HuH-7.5 (cell line): ENCODE measurements at regions not wholly inside any gene's neighbourhood (a gene's known extent, or its start where the extent isn't known, plus 50 kb on each side); places are given as distances from the start of the nearest gene placed in this dataset.

Source experiments
- DNase-seq: peaks from one replicate; pipeline ENCODE4 v3.0.0; 2011; ENCODE audit warnings: low spot score

DNA sequence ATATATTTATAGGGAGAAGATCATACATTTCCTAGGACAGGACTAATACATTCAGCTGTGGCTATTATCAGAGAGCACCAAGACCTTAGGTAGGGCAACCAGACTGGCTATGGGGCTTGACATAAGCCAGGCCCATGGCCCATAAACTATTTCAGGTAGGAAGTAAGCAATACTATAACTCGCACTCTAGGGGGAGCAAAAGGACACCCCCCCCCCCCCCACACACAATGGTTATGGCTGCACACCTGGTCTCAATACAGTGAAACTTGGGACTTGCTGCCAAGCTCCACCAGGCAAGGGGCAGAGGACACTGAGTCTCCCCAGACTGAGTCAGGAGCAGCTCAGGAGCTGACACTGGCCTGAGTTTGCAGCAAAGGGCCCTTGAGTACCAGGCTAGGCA lies 348.9 kb upstream of the ASIC2 start:
- DNase-seq, result no peak

DNA sequence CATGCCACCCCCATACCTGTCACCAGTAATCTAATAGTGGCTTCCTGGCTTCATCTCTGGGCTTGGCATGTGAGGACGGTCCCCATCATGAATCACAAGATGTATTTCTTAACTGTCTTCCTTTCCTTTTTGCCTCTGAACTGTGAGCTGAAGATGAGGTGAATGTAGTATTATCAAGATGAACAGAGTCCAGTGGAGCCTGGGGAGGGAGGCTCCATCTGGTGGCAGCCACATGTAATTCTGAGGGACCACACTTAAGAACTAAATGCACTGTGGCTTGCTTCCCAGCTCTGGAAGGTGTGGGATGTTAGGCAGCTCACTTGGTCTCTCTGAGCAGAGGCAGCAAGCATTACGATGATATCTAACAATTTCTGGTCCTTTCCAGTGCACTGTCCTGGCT lies 354.9 kb upstream of the ASIC2 start:
- no peak for DNase-seq

DNA sequence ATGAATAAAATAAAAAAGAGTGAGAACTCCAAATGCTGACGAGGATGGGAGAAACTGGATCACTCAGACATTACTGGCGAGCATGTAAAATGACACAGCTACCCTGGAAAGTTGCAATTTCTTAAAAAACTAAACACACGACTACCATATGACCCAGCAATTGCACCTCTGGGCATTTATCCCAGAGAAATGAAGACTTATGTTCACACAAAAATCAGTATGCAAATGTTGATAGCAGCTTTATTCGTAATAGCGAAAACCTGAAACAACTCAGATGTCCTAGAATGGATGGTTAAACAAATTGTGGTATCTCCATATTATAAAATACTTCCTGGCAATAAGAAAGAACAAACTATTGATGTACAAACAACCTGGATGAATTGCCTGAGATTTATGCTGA lies 357.2 kb upstream of the ASIC2 start:
- no peak for DNase-seq

DNA sequence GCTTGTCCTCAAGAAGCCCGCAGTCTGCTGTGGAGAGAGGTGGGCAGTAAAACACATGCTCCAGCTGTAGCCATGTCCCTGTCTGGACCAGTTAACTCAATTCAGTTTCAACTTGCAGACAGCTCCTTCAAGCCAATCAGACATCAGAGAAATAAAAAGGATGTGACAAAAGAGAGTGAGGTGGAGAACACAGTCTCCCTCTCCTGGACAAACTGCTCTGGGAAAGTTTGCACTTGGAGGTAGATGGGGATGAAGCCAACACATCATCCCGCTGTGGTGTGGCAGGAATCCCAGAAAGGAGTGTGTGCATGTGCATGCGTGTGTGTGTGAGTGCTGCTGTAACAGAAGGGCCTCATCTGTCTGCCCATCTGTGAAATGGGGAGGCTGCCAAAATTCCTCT lies 358.6 kb upstream of the ASIC2 start:
- no peak for DNase-seq

DNA sequence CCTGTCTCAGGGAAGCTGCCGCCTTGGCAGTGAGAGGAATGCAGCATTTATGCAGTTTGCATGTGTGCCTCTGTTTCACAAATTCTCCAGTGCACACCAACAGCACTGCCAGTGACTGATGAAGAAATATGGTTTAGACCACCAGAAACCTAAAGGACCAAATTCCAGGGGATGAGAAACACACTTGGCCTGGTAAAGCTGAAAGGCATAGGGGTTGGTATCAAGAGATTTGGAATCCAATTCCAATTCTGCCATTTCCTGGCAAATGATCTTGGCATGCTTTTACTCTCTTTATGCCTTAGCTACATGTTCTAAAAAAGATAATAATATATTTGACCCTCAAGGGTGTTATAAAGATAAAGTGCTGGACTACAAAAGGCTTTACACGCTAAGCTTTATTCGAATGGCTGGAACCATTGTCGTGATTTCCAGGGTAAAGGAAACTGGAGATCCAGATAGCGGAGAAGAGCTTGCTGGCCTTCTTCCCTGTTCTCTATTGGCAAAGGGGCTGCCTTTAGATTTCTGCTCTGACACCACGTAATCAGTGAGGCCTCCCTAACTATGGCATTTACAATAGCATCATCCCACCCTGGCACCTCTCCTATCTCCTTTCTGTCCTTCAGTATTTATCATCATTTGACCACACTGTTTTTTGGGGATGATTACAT lies 359.8 kb upstream of the ASIC2 start:
- no peak for DNase-seq

DNA sequence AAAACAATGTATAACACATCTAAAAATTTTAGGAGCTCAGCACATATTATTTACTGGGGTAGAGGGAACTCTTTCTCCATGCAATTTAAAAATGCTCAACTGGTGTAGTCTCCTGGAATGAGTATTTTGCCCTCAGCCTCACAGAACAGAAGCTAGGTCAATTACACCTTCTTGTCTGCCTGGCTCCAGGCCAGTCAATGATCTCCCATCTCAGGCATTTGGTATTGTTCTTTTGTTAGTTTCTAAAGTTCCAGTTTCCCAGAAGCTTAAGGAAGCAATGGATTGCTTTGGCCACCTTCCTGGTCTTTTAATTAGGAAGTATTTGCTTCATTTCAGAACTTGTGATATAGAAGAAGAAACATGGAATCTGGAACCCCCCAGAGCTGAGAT lies 360.3 kb upstream of the ASIC2 start:
- no peak for DNase-seq

DNA sequence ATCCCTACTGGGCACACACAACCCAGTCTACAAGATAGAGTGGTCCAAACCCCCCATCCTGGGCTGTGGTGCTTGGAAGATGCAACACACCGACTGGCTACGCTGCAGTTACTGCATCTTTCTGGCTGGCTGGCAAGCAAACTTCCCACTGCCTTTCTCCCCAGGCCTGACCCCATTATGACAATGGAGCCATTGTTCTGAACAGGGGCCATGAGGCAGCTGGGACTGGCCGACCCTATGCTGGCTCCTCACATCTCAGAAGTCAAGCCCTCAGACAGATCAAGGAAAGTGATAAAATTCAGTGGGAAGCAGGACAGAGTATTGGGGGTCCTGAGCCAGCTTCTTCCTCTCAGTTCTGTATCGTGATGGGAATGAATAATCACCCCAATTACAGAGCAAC lies 364.1 kb upstream of the ASIC2 start:
- DNase-seq, result no peak

DNA sequence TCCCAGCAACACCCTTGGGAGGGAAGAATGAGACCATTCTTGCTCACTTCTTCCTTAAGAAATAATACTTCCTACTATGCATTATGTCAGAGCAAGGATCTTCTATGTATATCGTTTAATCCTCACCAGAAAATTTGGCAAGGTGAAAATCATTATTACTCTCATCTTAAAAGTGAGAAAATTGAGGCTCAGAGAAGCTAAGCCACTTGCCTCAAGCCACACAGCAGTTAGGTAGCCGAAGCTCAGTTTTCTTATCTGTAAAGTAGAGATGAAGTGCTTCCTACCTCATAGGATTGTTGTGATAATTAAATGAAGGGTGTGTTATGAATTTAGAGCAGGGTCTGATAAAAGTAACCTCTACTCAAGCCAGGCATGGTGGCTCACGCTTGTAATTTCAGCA lies 368.9 kb upstream of the ASIC2 start:
- DNase-seq, result no peak

DNA sequence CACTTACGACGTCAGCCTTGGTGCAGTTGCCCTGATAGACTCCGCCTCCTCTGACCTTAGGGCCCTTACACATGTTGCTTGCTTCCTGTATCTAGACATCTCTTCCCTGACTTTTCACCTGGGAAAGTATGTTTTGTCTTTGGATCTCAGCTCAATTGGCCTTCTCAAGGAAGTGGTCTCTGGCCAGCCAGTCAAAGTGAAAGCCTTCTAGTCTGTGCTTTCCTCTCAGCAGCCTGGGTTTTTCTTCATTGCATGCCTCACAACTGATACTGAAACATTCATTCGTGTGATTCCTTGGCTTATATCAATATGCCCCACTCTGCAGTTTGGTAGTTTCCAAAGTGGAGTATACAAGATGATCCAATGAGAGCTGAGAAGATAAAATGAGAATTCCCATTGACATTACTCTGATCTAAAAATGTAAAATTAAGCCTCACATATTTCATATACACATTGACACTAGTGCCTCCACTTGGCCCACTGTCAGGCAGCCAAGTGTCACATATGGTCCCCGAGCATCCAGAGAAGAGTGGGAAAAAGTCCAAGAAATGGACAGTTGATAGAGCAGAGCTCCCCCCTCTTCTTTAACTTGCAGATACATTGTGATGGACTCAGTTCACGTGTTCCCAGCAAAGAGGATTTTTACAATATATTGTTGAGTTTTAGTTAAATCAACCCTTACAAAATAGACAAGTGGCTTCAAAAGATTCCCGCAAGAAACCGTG lies 371.2 kb upstream of the ASIC2 start:
- DNase-seq, result no peak

DNA sequence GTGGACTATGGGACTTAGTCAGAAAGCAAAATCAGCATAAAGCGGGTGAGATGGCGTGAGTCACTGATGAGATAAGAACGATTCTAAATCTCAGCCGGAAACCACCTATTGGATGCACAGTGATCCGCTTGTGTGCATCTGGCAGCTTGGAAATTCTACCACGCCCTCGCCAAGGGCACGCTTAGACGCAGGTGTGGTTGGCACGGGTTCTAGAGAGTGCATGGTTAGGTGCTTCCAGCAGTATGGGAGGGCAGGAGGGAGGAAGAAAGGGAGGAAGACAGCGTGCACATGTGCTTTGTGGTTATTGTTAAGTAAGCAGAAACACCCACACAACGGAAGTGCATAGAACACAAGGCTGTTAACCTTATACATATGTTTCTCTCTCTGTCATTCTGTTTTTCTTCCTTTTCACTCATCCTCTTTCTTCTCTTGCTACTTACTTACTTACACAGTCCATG lies 374.0 kb upstream of the ASIC2 start:
- no peak for DNase-seq

DNA sequence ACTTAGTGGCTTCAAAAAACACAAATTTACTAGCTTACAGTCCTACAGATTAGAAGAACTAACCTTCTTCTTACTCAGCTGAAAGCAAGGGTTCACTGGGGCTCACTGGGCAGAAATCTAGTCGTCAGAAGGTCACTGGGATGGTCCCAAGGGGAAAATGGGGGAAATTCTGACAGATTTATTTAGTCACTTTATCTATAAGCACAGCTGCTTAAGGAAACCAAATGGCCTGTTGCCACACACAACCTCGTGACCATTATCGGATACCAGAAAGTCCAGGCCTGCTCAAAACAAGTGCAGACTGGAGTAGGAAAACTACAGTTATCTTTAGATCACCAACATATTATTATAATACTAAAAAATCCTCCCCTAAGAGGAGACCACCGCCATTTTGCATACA lies 374.6 kb upstream of the ASIC2 start:
- DNase-seq, result no peak

DNA sequence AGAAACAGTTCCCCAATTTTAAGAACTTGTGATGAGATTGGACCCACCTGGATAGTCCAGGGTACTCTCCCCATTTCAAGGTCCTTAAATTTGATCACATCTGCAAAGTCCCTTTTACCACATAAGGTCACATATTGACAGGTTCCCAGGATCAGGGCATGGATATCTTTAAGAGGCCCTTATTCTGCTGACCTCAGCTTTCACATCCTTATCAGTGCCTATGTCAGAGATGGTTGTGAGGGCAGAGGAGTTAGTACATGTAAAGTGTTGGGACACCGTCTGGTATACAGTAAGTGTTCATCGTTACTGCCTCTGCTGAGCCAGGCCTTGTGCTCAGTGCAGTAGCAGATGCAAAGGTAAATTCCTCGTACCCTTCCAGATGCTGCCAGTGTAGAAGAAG lies 375.4 kb upstream of the ASIC2 start:
- no peak for DNase-seq

DNA sequence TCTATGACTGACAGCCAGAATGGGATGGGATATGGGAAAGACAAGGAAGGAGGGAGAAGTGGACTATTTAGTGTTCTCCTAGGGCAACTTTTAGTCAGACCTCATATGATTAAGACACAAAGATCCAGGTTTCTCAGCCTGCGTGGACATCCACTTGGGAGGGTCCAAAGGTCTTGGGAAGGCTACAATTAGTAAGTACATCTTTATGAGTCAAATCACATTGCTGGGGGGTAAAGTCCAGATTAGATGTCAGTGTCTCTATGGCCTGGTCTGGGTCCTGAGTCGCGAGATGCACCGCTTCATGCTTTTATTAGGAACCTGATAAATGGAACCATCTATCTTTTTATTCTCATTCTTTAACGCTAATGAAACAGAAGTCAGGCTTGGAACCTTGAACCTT lies 378.4 kb upstream of the ASIC2 start:
- no peak for DNase-seq

DNA sequence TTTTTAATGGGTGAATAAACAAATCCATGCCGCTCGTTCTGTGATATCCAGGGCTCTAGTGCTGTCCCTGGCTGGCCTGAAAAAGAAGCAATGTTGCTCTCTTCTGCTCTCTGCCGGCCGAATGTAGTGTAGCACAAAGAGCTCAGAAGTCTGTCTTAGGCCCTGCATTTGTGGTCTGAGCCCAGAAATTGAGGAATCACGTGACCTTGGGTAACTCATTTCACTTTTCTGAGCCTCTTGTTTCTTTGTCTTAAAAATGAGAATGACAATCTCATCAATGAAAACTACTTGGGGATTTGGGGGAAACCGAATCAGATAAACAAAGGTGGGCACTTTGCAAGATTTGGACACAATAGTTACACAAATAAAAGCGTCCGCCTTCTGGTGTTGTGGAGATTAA lies 381.6 kb upstream of the ASIC2 start:
- peak; percentile 21 for DNase-seq

DNA sequence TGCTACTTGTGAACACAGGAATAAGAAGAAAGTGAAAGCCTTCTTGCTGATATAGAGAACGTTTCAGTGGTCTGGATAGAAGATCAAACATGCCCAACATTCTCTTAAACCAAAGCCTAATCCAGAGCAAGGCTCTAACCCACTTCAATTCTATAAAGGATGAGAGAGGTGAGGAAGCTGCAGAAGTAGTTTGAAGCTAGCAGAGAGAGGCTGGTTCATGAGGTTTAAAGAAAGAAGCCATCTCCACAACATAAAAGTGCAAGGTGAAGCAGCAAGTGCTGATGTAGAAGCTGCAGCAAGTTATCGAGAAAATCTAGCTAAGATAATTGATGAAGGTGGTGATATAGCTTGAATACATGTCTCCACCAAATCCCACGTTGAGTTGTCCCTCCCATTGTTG lies 383.3 kb upstream of the ASIC2 start:
- DNase-seq, result no peak

DNA sequence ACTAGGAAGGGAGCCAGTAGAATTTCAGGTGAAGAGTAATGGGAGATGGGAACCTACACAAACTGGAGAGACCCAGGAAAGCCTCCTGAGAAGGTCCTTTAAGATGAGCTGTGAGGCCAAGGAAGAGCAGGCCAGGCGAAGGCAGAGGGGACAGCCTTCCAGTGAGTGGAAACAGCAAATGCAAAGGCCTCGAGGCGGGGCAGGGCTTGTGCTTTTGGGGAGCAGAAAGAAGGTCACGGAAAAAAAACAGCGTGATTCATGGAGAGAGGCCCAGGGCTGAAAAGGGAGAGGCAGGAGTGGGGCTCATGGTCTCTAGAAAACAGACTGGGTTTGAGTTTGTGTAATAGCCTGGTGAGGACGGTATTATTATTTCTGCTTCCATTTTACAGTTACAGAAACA lies 386.5 kb upstream of the ASIC2 start:
- DNase-seq, result no peak

DNA sequence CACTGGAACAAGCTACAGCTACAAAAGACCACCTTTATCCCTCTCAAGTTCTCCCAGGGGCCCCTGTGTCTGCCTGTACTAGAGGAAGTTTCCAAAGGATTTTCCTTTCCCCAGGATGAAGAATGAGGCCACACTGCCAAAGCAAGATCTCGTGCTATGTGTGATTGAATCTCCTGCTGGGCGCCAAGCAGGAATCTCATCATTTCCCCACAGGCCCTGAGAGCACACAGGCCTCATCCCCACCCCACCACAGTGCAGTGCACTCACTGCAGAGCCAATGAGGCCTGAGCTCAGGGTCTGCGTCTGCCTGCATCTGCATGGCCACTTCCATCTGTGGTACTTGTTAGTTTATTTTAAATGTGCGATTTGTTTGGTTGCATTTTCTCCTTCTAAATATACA lies 387.4 kb upstream of the ASIC2 start:
- DNase-seq, result no peak

DNA sequence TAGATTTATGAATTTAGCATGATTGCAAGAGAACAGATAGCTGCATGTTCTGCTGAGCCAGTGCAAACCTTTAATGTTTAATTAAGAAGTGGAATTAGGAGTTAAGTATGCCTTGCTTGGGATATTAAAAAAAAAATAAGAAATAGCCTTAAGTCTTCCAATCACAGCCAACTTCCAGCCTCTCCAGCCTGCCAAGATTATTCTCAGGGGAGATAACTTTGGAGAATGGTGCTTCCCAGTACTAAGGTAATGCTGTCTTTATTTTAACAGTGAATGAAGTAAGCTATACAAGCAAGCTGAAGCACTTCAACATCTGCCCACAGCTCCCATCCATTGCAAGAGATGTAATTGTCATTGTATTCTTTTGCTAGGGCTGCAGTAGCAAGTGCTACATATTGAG lies 389.5 kb upstream of the ASIC2 start:
- DNase-seq, result no peak

DNA sequence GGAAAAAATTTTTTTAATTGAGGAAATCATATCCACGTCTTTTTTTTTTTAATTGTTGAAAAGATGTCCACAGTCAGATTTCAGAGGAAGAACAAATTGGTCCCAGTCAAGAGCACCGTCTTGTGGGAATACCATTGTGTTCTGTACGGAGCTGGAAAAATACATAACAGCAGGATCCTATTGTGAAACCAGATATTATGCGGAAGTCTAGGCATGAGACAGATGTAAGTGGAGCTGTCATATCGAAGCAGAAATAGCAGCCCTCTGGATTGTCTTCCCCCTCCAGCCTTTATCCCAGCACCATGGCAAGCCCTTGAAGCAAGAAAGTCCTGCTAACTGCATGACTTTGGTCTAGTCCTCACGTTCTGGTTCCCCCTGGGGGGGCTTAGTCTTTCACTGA lies 391.6 kb upstream of the ASIC2 start:
- no peak for DNase-seq

DNA sequence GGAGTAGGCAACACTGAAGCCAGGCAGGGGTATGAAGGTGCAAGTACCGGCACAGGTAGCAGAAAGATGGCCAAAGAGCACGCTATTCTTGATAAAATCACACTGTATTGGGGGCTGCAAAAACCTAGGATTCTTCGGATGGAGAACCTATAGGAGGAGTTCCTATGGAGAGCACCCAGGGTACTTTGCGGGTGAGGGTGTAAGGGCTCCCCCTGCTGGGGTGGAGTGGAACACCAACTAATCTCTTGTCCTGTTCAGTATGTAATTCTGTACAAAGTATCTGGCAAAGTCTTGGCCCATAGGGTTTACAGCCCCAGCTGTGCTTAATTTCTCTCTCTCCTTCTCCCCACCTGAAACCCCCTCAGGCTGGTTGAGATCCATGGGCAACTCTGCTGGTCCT lies 393.1 kb upstream of the ASIC2 start:
- DNase-seq, result no peak

DNA sequence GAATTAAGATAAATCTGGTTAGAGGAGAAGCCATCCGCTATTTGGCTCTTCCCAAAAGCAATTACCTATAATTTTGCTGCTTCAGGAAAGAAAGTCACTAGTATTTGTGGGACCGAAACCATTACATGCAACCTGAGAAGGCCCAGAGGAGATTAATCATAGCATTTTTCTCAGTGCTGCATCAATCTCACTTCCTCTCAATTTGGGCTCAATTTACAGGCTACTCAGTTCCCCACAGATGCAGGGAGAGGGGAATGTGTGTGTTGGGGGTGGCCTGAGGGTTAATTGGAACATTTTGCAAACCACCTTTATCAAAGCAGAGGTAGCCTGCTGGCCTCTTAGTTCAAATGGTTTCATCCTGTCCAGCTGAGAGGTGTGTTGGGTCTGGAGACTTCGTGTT lies 394.7 kb upstream of the ASIC2 start:
- DNase-seq, result no peak

DNA sequence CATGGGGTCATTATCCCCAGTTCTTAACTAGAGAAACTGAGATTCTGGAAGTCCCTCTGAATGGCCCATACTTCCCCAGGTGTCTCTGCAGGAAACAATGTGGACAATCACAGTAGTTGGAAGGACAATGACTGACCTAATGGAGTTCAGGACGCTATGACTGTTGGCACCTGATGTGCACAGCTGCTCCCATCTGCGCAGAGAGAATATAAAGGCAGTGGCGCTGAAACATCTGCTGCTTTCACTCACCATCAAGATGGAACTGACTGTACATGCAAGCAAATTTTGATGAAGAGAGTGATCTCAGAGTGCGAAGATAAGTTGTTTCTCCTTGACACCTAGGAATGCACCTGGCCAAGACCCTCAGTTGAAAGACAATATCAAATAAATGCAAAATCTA lies 395.7 kb upstream of the ASIC2 start:
- DNase-seq, result no peak

DNA sequence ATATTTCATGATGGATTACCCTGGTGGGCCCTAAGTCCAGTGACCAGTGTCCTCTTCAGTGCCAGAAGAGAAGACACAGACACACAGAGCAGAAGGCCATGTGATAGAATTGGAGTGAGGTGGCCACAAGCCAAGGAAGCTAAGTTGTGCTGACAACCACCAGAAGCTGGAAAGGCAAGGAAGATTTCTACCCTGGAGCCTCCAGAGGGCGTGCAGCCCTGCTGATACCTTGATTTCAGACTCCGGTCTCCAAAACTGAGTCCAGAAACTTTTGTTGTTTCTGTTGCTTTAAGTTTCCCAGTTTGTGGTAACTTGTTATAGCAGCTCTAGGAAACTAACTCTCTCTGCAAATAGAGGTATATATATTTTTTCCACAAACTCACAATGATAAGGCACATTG lies 396.6 kb upstream of the ASIC2 start:
- DNase-seq, result no peak

DNA sequence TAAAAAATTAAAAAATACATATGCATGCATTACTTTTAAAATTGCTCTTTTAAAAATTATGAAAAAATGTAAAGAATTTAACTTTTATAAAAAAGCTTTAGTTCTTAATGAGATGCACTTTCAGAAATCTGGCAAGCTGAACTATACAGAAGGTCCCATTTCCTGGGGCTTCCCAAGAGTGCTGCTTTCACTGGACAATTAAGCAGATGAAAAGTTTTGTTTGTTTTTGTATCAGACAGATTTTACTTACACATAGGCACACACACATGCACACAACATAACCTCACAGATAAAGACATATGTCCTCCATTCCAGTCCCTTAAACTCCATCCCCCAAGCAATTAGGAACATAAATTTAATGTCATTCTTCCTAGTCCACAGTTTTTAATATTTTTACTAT lies 402.3 kb upstream of the ASIC2 start:
- DNase-seq, result no peak
